ENCODE measurements at regions not wholly inside any gene's neighbourhood (a gene's known extent, or its start where the extent isn't known, plus 50 kb on each side); places are given as distances from the start of the nearest gene placed in this dataset.

- intact Hi-C loops (cut with micrococcal nuclease; ENCODE audit: unreplicated experiment): no loop called here
- Histone ChIP-seq H3K27ac (ENCODE audit: low read length) (no peak overlapping the region), H3K4me3 (ENCODE audit: low read depth in 2 of 2, low read length in 2 of 2) (no peak overlapping the region), H3K36me3 (ENCODE audit: control insufficient read depth, insufficient read depth, low read length) (no peaks in the 10 kb centered on the region), H3K4me1 (ENCODE audit: control insufficient read depth, insufficient read depth, low read length) (no peaks in the 10 kb centered on the region), H3K9me3 (ENCODE audit: control insufficient read depth, insufficient read depth, low read depth, low read length) (no peaks in the 10 kb centered on the region), H3K27me3 (ENCODE audit: control insufficient read depth, insufficient read depth, low read length) (no peaks in the 10 kb centered on the region)
- POLR2A ChIA-PET: no interaction called here
- ATAC-seq: no peak
- no TSS peak for BruUV-seq (replicated peaks)
- CTCF ChIA-PET: no interaction called here
- in situ Hi-C loops (cut with HindIII; ENCODE audit: low pct_unique_long_range_greater_than_20kb, low sequenced_read_pairs): no loop called here
- DNase-seq (ENCODE audit: low read depth, low spot score): no peak
- TF ChIP-seq TCF7L2 (IDR thresholded peaks at IDR 0.05; ENCODE audit: low read depth, low read length): no peak
- no peak for TF ChIP-seq POLR2AphosphoS5 (IDR thresholded peaks at IDR 0.05; ENCODE audit: low read depth, low read length)
- TF ChIP-seq REST (IDR thresholded peaks at IDR 0.05; ENCODE audit: insufficient read depth in 1 of 2, low read depth in 2 of 2, low read length in 1 of 2): no peak
- TF ChIP-seq CTCF (IDR thresholded peaks at IDR 0.05): no peak
- TF ChIP-seq SIN3A (IDR thresholded peaks at IDR 0.05; ENCODE audit: borderline replicate concordance, insufficient read depth, low read depth, low read length): no peak
These were observed 553.1 kb upstream of the FLRT2 start for GRCh38 chr14:84976805-84977204.

- TF ChIP-seq TCF7L2 (IDR thresholded peaks at IDR 0.05; ENCODE audit: low read depth, low read length) (no peak), REST (IDR thresholded peaks at IDR 0.05; ENCODE audit: insufficient read depth in 1 of 2, low read depth in 2 of 2, low read length in 1 of 2) (no peak), POLR2AphosphoS5 (IDR thresholded peaks at IDR 0.05; ENCODE audit: low read depth, low read length) (no peak), CTCF (IDR thresholded peaks at IDR 0.05) (no peak), SIN3A (IDR thresholded peaks at IDR 0.05; ENCODE audit: borderline replicate concordance, insufficient read depth, low read depth, low read length) (no peak)
- H3K36me3 ChIP-seq (ENCODE audit: control insufficient read depth, insufficient read depth, low read length): no peaks in the 10 kb centered on the region
- intact Hi-C loops (cut with micrococcal nuclease; ENCODE audit: unreplicated experiment): no loop called here
- no TSS peak for BruUV-seq (replicated peaks)
- in situ Hi-C loops (cut with HindIII; ENCODE audit: low pct_unique_long_range_greater_than_20kb, low sequenced_read_pairs): no loop called here
- H3K9me3 ChIP-seq (ENCODE audit: control insufficient read depth, insufficient read depth, low read depth, low read length): no peaks in the 10 kb centered on the region
- no peak overlapping the region for H3K4me3 ChIP-seq (ENCODE audit: low read depth in 2 of 2, low read length in 2 of 2)
- H3K4me1 ChIP-seq (ENCODE audit: control insufficient read depth, insufficient read depth, low read length): no peaks in the 10 kb centered on the region
- no peaks in the 10 kb centered on the region for H3K27me3 ChIP-seq (ENCODE audit: control insufficient read depth, insufficient read depth, low read length)
- ChIA-PET POLR2A (no interaction called here), CTCF (no interaction called here)
- ATAC-seq (no peak), DNase-seq (ENCODE audit: low read depth, low spot score) (no peak)
- H3K27ac ChIP-seq (ENCODE audit: low read length): no peak overlapping the region
These were observed 542.9 kb upstream of the FLRT2 start for GRCh38 chr14:84987042-84987441.
